ENCODE measurements at regions not wholly inside any gene's neighbourhood (a gene's known extent, or its start where the extent isn't known, plus 50 kb on each side); places are given as distances from the start of the nearest gene placed in this dataset.

- H3K9me3 ChIP-seq (ENCODE audit: control insufficient read depth, insufficient read depth, low read length) = peaks cover 5% of the 10 kb centered on the region; the same call in 1 of the 2 replicates
- H3K36me3 ChIP-seq (ENCODE audit: control insufficient read depth, insufficient read depth, low read length) = no peaks in the 10 kb centered on the region
- H4K5ac ChIP-seq (ENCODE audit: low read depth, low read length) = no peak overlapping the region
- no peak overlapping the region for H3K4ac ChIP-seq (ENCODE audit: low read depth, low read length)
- no peak overlapping the region for H2BK20ac ChIP-seq (ENCODE audit: low read depth, low read length)
- no peak overlapping the region for H4K91ac ChIP-seq (ENCODE audit: insufficient read depth, low read depth, low read length)
- intact Hi-C loops (cut with micrococcal nuclease) = no loop called here
- dilution Hi-C loops (cut with HindIII; ENCODE audit: low sequenced_read_pairs, unreplicated experiment) = no loop called here
- H3K14ac ChIP-seq (replicated peaks; ENCODE audit: low read depth, low read length) = no peak overlapping the region
- no peak overlapping the region for H3K18ac ChIP-seq (ENCODE audit: low read depth, low read length)
- no peak overlapping the region for H3K56ac ChIP-seq (ENCODE audit: extremely low read depth, insufficient read depth, low read length)
- H3K9ac ChIP-seq (ENCODE audit: low read depth, low read length) = no peak overlapping the region
- H4K20me1 ChIP-seq (ENCODE audit: insufficient read depth, low read length) = no peaks in the 10 kb centered on the region
- DNase-seq (no peak), ATAC-seq (ENCODE audit: low read depth) (no peak)
- H2BK120ac ChIP-seq (ENCODE audit: low read depth, low read length) = no peak overlapping the region
- no peaks in the 10 kb centered on the region for H3K4me1 ChIP-seq (ENCODE audit: control insufficient read depth, insufficient read depth, low read length)
- no peak overlapping the region for H2AK5ac ChIP-seq (ENCODE audit: low read depth, low read length)
- H3K27ac ChIP-seq (ENCODE audit: insufficient read depth, low read length) = no peak overlapping the region
- H3K27me3 ChIP-seq (ENCODE audit: control insufficient read depth, insufficient read depth, low read length) = no peaks in the 10 kb centered on the region
- H4K8ac ChIP-seq (ENCODE audit: low read depth in 2 of 2, low read length in 2 of 2) = no peak overlapping the region
- no peak overlapping the region for H2BK5ac ChIP-seq (ENCODE audit: low read depth, low read length, poor library complexity, severe bottlenecking)
- no peak overlapping the region for H3K23ac ChIP-seq (ENCODE audit: low read depth, low read length)
- no peak overlapping the region for H3K4me3 ChIP-seq (ENCODE audit: insufficient read depth, low read depth, low read length)
- no peak overlapping the region for H2AK9ac ChIP-seq (replicated peaks; ENCODE audit: low read depth, low read length, poor library complexity)
- no TSS peak for BruUV-seq (replicated peaks)
- POLR2A ChIA-PET (ENCODE audit: unreplicated experiment) = no interaction called here
- no peak overlapping the region for H2BK15ac ChIP-seq (ENCODE audit: low read depth, low read length)
- H3K9me1 ChIP-seq (ENCODE audit: insufficient read depth, low read length) = no peaks in the 10 kb centered on the region
- CTCF ChIA-PET = no interaction called here
- no CpG with 5 or more reads among the region's 9 CpGs for WGBS, 2 experiments (ENCODE audit: extremely low coverage in 2 of 2, insufficient read length in 1 of 2)
- no peaks in the 10 kb centered on the region for H3K79me1 ChIP-seq (ENCODE audit: low read depth in 1 of 2, low read length in 2 of 2)
- in situ Hi-C loops (cut with MboI; ENCODE audit: low sequenced_read_pairs) = no loop called here
- TF ChIP-seq SMC3 (IDR thresholded peaks at IDR 0.05; ENCODE audit: low read depth, low read length) = no peak
- no peak for TF ChIP-seq MAZ (IDR thresholded peaks at IDR 0.05; ENCODE audit: borderline replicate concordance, low read depth, low read length)
- no peak for TF ChIP-seq CEBPB (IDR thresholded peaks at IDR 0.05; ENCODE audit: low read depth, low read length)
- TF ChIP-seq, protein P1, sequence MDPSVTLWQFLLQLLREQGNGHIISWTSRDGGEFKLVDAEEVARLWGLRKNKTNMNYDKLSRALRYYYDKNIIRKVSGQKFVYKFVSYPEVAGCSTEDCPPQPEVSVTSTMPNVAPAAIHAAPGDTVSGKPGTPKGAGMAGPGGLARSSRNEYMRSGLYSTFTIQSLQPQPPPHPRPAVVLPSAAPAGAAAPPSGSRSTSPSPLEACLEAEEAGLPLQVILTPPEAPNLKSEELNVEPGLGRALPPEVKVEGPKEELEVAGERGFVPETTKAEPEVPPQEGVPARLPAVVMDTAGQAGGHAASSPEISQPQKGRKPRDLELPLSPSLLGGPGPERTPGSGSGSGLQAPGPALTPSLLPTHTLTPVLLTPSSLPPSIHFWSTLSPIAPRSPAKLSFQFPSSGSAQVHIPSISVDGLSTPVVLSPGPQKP (IDR thresholded peaks at IDR 0.05; ENCODE audit: borderline replicate concordance, low read depth, low read length) = no peak
- no peak for TF ChIP-seq POLR2A (IDR thresholded peaks at IDR 0.05; ENCODE audit: low read depth, low read length)
- TF ChIP-seq MXI1 (IDR thresholded peaks at IDR 0.05; ENCODE audit: borderline replicate concordance, low read depth, low read length) = no peak
- no peak for TF ChIP-seq MAFK (IDR thresholded peaks at IDR 0.05; ENCODE audit: low read depth, low read length)
- no peak for TF ChIP-seq FOS (IDR thresholded peaks at IDR 0.05; ENCODE audit: low read depth, low read length)
- TF ChIP-seq NFE2L2 (IDR thresholded peaks at IDR 0.05; ENCODE audit: low read depth, low read length) = no peak
- no peak for TF ChIP-seq RCOR1 (IDR thresholded peaks at IDR 0.05; ENCODE audit: insufficient replicate concordance, low read length)
- no peak for TF ChIP-seq RAD21 (IDR thresholded peaks at IDR 0.05; ENCODE audit: low read length)
- no peak for TF ChIP-seq RFX5 (IDR thresholded peaks at IDR 0.05; ENCODE audit: low read depth, low read length)
- TF ChIP-seq, protein P2, sequence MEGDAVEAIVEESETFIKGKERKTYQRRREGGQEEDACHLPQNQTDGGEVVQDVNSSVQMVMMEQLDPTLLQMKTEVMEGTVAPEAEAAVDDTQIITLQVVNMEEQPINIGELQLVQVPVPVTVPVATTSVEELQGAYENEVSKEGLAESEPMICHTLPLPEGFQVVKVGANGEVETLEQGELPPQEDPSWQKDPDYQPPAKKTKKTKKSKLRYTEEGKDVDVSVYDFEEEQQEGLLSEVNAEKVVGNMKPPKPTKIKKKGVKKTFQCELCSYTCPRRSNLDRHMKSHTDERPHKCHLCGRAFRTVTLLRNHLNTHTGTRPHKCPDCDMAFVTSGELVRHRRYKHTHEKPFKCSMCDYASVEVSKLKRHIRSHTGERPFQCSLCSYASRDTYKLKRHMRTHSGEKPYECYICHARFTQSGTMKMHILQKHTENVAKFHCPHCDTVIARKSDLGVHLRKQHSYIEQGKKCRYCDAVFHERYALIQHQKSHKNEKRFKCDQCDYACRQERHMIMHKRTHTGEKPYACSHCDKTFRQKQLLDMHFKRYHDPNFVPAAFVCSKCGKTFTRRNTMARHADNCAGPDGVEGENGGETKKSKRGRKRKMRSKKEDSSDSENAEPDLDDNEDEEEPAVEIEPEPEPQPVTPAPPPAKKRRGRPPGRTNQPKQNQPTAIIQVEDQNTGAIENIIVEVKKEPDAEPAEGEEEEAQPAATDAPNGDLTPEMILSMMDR (conservative IDR thresholded peaks at IDR 0.05; ENCODE audit: low read depth, low read length) = no peak
- no peak for TF ChIP-seq USF2 (IDR thresholded peaks at IDR 0.05; ENCODE audit: low read depth, low read length)
- no peak for TF ChIP-seq CHD1 (IDR thresholded peaks at IDR 0.05; ENCODE audit: low read depth, low read length)
- no peak for TF ChIP-seq BHLHE40 (IDR thresholded peaks at IDR 0.05; ENCODE audit: low read depth, low read length)
- H3K4me2 ChIP-seq (ENCODE audit: low read depth, low read length) = no peak overlapping the region
- no peak overlapping the region for H2AFZ ChIP-seq (replicated peaks; ENCODE audit: low read length, poor library complexity)
Observed at GRCh38 chr3:24985668-24986067, 442.4 kb upstream of the RARB start.
